ENCODE measurements at regions not wholly inside any gene's neighbourhood (a gene's known extent, or its start where the extent isn't known, plus 50 kb on each side); places are given as distances from the start of the nearest gene placed in this dataset.

DNA sequence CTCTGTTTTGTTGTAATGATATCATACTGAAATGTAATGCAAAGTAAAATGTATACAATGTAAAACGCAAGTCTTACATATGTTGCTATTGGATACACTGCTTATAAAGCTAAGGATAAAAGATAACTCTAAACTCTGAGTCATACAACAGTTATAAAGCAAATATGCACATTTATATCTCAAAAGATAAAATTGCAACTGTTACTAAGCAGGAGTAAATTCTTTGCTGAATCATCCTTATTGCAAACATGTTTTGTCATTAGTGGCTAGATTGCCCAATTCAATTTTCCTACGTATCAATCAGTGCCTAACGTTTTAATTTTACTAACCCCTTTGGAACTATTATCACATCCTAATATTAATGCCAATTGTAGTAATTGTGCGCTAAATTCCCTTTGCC is 762.9 kb downstream of the LTN1 start:
- no peak for DNase-seq
- TF ChIP-seq, protein P1, sequence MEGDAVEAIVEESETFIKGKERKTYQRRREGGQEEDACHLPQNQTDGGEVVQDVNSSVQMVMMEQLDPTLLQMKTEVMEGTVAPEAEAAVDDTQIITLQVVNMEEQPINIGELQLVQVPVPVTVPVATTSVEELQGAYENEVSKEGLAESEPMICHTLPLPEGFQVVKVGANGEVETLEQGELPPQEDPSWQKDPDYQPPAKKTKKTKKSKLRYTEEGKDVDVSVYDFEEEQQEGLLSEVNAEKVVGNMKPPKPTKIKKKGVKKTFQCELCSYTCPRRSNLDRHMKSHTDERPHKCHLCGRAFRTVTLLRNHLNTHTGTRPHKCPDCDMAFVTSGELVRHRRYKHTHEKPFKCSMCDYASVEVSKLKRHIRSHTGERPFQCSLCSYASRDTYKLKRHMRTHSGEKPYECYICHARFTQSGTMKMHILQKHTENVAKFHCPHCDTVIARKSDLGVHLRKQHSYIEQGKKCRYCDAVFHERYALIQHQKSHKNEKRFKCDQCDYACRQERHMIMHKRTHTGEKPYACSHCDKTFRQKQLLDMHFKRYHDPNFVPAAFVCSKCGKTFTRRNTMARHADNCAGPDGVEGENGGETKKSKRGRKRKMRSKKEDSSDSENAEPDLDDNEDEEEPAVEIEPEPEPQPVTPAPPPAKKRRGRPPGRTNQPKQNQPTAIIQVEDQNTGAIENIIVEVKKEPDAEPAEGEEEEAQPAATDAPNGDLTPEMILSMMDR (IDR thresholded peaks at IDR 0.05; ENCODE audit: unreplicated experiment): no peak
- H3K27me3 Mint-ChIP-seq (ENCODE audit: unreplicated experiment): no peaks in the 10 kb centered on the region
- peaks cover 4% of the 10 kb centered on the region for H3K4me1 Mint-ChIP-seq (ENCODE audit: low read depth, unreplicated experiment)
- no peak overlapping the region for H3K4me3 Mint-ChIP-seq (ENCODE audit: low read depth, unreplicated experiment)
- no peaks in the 10 kb centered on the region for H3K9me3 Mint-ChIP-seq (ENCODE audit: low read depth, unreplicated experiment)
- H3K36me3 Mint-ChIP-seq (ENCODE audit: insufficient read depth, unreplicated experiment): no peaks in the 10 kb centered on the region
- BruUV-seq (replicated peaks): no TSS peak
- H3K27ac Mint-ChIP-seq (ENCODE audit: unreplicated experiment): no peak overlapping the region
- CTCF ChIA-PET: no interaction called here
- intact Hi-C loops (cut with micrococcal nuclease; ENCODE audit: unreplicated experiment): no loop called here

DNA sequence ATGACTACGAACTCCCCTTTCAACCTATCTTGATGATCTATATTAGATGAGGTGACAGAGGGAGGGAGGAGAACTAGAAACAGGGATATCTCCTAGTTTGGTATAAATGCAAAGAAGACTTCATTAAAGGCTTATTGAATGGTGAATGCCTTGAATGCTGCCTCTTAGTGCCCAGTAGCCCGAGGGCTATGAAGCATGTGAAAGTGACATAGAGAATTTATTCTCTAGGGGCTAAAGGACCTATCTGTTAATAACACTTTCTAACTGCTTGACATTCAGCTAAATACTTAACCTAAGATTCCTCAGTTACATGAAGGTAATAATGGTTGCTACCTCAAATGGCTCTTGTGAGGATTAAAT is 764.1 kb downstream of the LTN1 start:
- CTCF ChIA-PET: no interaction called here
- no peak overlapping the region for H3K27ac Mint-ChIP-seq (ENCODE audit: unreplicated experiment)
- TF ChIP-seq, protein P1 (IDR thresholded peaks at IDR 0.05; ENCODE audit: unreplicated experiment): no peak
- peaks cover 8% of the 10 kb centered on the region for H3K4me1 Mint-ChIP-seq (ENCODE audit: low read depth, unreplicated experiment)
- H3K9me3 Mint-ChIP-seq (ENCODE audit: low read depth, unreplicated experiment): no peaks in the 10 kb centered on the region
- DNase-seq: no peak
- H3K4me3 Mint-ChIP-seq (ENCODE audit: low read depth, unreplicated experiment): no peak overlapping the region
- H3K36me3 Mint-ChIP-seq (ENCODE audit: insufficient read depth, unreplicated experiment): no peaks in the 10 kb centered on the region
- H3K27me3 Mint-ChIP-seq (ENCODE audit: unreplicated experiment): no peaks in the 10 kb centered on the region
- intact Hi-C loops (cut with micrococcal nuclease; ENCODE audit: unreplicated experiment): no loop called here
- no TSS peak for BruUV-seq (replicated peaks)

DNA sequence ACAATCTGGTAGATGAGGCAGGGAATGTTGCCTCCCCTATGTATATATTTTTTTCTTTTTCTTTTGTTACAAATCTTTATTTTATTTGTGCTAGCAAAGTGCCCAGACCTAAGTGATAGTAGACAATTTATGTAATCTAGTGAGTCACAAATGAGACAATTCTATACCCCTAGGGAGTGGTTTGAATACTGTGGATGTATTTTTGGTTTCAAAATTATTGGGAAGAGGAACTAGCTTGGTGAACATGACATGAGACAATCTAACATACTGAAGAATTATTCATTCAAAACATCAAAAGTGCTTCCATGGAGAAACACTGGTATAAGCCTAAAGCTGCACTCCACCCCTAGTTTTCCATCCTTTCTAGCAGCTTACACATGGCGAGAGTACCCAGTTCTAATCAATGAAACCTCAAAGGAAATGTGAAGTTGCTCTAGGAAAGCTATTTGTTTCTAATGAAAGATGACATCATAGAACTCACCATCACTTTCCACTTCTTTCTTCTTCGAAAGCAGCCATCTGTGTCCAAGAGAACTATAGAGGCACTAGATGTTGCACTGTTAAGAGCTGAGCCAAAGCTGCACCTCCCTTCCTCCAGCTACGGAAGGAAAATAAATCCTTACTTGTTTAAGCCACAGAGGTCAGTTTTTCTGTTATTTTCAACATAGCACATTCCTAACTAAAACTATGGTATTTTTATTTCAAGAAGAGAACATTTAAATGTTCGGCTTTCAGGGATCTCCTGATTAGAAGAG is 764.6 kb downstream of the LTN1 start:
- no peak for DNase-seq
- H3K9me3 Mint-ChIP-seq (ENCODE audit: low read depth, unreplicated experiment): no peaks in the 10 kb centered on the region
- H3K4me1 Mint-ChIP-seq (ENCODE audit: low read depth, unreplicated experiment): peaks cover 8% of the 10 kb centered on the region
- BruUV-seq (replicated peaks): no TSS peak
- H3K4me3 Mint-ChIP-seq (ENCODE audit: low read depth, unreplicated experiment): no peak overlapping the region
- no peak overlapping the region for H3K27ac Mint-ChIP-seq (ENCODE audit: unreplicated experiment)
- CTCF ChIA-PET: interaction anchor here (0.6 kb wide), 1 partner anchor 483 kb away, joined by 3 read pairs; no protein-coding TSS in a partner anchor
- no peaks in the 10 kb centered on the region for H3K36me3 Mint-ChIP-seq (ENCODE audit: insufficient read depth, unreplicated experiment)
- intact Hi-C loops (cut with micrococcal nuclease; ENCODE audit: unreplicated experiment): no loop called here
- TF ChIP-seq, protein P1 (IDR thresholded peaks at IDR 0.05; ENCODE audit: unreplicated experiment): no peak
- H3K27me3 Mint-ChIP-seq (ENCODE audit: unreplicated experiment): no peaks in the 10 kb centered on the region

DNA sequence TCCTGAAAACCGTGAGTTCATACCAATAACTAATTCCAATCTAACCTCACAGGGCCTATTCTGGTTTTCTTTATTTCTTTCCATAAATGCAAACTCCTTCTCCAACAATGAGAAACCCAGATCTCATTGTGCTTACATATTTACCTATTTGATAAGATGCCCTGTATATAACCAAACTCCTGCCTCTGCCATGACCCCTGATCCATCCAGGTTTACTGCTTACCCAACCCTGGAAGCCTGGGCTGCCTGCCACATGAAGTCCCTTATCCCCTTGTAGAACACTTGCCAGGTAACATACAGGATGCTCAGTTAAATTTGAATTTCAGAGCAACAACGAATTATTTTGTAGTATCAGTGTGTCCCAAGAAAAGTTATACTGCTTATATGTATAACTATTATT is 766.1 kb downstream of the LTN1 start:
- H3K36me3 Mint-ChIP-seq (ENCODE audit: insufficient read depth, unreplicated experiment): no peaks in the 10 kb centered on the region
- TF ChIP-seq, protein P1 (IDR thresholded peaks at IDR 0.05; ENCODE audit: unreplicated experiment): no peak
- no peak overlapping the region for H3K4me3 Mint-ChIP-seq (ENCODE audit: low read depth, unreplicated experiment)
- peaks cover 8% of the 10 kb centered on the region for H3K4me1 Mint-ChIP-seq (ENCODE audit: low read depth, unreplicated experiment)
- DNase-seq: no peak
- intact Hi-C loops (cut with micrococcal nuclease; ENCODE audit: unreplicated experiment): no loop called here
- BruUV-seq (replicated peaks): no TSS peak
- CTCF ChIA-PET: no interaction called here
- no peaks in the 10 kb centered on the region for H3K9me3 Mint-ChIP-seq (ENCODE audit: low read depth, unreplicated experiment)
- H3K27ac Mint-ChIP-seq (ENCODE audit: unreplicated experiment): no peak overlapping the region
- H3K27me3 Mint-ChIP-seq (ENCODE audit: unreplicated experiment): no peaks in the 10 kb centered on the region
